OCI-LY1 (cell line): ENCODE measurements at regions not wholly inside any gene's neighbourhood (a gene's known extent, or its start where the extent isn't known, plus 50 kb on each side); places are given as distances from the start of the nearest gene placed in this dataset.
A peak's percentile ranks its signal among the peaks of the same experiment; 100 is the strongest.

ENCODE experiments used
- H2AFZ ChIP-seq: fragments of 200-600 bp; sonication (generic), shearing (Covaris generic); 2 replicates; pipeline ENCODE4 v1.6.0; 2014; ENCODE audit warnings: antibody characterized with exemption, mild to moderate bottlenecking, low read length
- H3F3A ChIP-seq: fragments of 200-600 bp; sonication (generic), shearing (Covaris generic); 2 replicates; pipeline ENCODE4 v1.6.0; 2014; ENCODE audit warnings: mild to moderate bottlenecking, antibody characterized with exemption, low read length, moderate library complexity; ENCODE audit not compliant: insufficient read depth
- H3K27ac ChIP-seq: fragments of 200-600 bp; sonication (generic); 2 replicates; pipeline ENCODE4 v1.5.1; 2014; ENCODE audit warnings: low read length, mixed run types, mild to moderate bottlenecking, low read depth; ENCODE audit not compliant: poor library complexity, severe bottlenecking
- H3K27me3 ChIP-seq: fragments of 200-600 bp; sonication (generic); 2 replicates; pipeline ENCODE4 v1.6.0; 2014; ENCODE audit warnings: antibody characterized with exemption, mild to moderate bottlenecking, low read length, moderate library complexity; ENCODE audit not compliant: insufficient read depth
- H3K36me3 ChIP-seq: fragments of 200-600 bp; sonication (generic); 2 replicates; pipeline ENCODE4 v1.6.1; 2014; ENCODE audit warnings: mild to moderate bottlenecking, antibody characterized with exemption, low read length, moderate library complexity, mixed read lengths; ENCODE audit not compliant: insufficient read depth
- H3K4me1 ChIP-seq: fragments of 200-600 bp; sonication (generic); 2 replicates; pipeline ENCODE4 v1.5.1; 2014; ENCODE audit warnings: mild to moderate bottlenecking, low read length, moderate library complexity; ENCODE audit not compliant: insufficient read depth, severe bottlenecking
- H3K4me2 ChIP-seq: fragments of 200-600 bp; sonication (generic), shearing (Covaris generic); 2 replicates; pipeline ENCODE4 v1.6.1; 2014; ENCODE audit warnings: low read length
- H3K4me3 ChIP-seq: fragments of 200-600 bp; sonication (generic); 2 replicates; pipeline ENCODE4 v1.5.1; 2014; ENCODE audit warnings: low read length, low read depth, mild to moderate bottlenecking, mixed read lengths; ENCODE audit not compliant: poor library complexity, severe bottlenecking
- H3K79me2 ChIP-seq: fragments of 200-600 bp; shearing (Covaris generic); 2 replicates; pipeline ENCODE4 v1.6.1; 2016; ENCODE audit warnings: mixed run types, low read length, mixed read lengths; ENCODE audit not compliant: insufficient read depth
- H3K9ac ChIP-seq: fragments of 200-600 bp; sonication (generic), shearing (Covaris generic); 2 replicates; pipeline ENCODE4 v1.6.1; 2014; ENCODE audit warnings: mild to moderate bottlenecking, low read length, mixed read lengths
- H3K9me2 ChIP-seq: fragments of 200-600 bp; sonication (generic), shearing (Covaris generic); 2 replicates; pipeline ENCODE4 v1.6.1; 2014; ENCODE audit warnings: low read depth, mild to moderate bottlenecking, low read length, mixed read lengths
- H3K9me3 ChIP-seq: fragments of 200-600 bp; shearing (Covaris generic); 2 replicates; pipeline ENCODE4 v1.6.1; 2014; ENCODE audit warnings: low read length, mixed read lengths
- H4K20me1 ChIP-seq: fragments of 200-600 bp; sonication (generic), shearing (Covaris generic); 2 replicates; pipeline ENCODE4 v1.6.0; 2016; ENCODE audit warnings: mild to moderate bottlenecking, low read length; ENCODE audit not compliant: insufficient read depth
- EZH2 ChIP-seq: fragments of 200-600 bp; sonication (generic), shearing (Covaris generic); IDR thresholded peaks from 2 replicates; pipeline ENCODE4 v1.8.0; 2017; ENCODE audit warnings: borderline replicate concordance, mixed run types, mild to moderate bottlenecking, antibody characterized with exemption, low read length, moderate library complexity, mixed read lengths
- TF ChIP-seq, protein P1 (sequence below): fragments of 200-600 bp; sonication (generic), shearing (Covaris generic); IDR thresholded peaks from 2 replicates; pipeline ENCODE4 v1.5.1; 2017; ENCODE audit warnings: mild to moderate bottlenecking, antibody characterized with exemption, low read length, moderate library complexity, mixed read lengths

DNA sequence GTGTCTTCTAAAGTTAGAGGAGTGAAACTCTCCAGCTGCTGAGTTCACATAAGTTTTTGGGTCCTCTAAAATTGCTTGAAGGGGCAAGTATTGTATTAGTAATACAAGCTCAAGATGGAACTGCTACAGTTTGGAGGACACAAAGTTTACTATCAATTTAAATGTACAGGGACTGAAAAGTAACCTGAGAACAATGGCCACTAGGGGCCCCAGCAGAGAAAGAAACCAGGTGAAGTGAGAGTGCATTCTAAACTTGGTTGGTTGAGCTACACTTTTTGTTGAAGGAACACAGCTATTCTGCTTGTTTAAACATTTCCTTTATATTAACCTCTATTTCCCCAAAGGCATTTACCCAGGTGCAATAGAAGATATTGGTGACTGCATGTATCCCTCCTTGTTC is 755.5 kb downstream of the GBE1 start:
- Histone ChIP-seq H3K27me3 (no peaks in the 10 kb centered on the region), H3K36me3 (no peaks in the 10 kb centered on the region), H3K4me1 (no peaks in the 10 kb centered on the region), H3K4me3 (no peak overlapping the region), H3K9ac (no peak overlapping the region), H3K79me2 (no peaks in the 10 kb centered on the region), H3K27ac (no peak overlapping the region), H2AFZ (no peak overlapping the region), H3K9me2 (no peaks in the 10 kb centered on the region), H3K9me3 (no peaks in the 10 kb centered on the region), H3F3A (no peaks in the 10 kb centered on the region), H4K20me1 (no peaks in the 10 kb centered on the region), H3K4me2 (no peak overlapping the region)
- TF ChIP-seq EZH2: no peak
- TF ChIP-seq, protein P1, sequence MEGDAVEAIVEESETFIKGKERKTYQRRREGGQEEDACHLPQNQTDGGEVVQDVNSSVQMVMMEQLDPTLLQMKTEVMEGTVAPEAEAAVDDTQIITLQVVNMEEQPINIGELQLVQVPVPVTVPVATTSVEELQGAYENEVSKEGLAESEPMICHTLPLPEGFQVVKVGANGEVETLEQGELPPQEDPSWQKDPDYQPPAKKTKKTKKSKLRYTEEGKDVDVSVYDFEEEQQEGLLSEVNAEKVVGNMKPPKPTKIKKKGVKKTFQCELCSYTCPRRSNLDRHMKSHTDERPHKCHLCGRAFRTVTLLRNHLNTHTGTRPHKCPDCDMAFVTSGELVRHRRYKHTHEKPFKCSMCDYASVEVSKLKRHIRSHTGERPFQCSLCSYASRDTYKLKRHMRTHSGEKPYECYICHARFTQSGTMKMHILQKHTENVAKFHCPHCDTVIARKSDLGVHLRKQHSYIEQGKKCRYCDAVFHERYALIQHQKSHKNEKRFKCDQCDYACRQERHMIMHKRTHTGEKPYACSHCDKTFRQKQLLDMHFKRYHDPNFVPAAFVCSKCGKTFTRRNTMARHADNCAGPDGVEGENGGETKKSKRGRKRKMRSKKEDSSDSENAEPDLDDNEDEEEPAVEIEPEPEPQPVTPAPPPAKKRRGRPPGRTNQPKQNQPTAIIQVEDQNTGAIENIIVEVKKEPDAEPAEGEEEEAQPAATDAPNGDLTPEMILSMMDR: peak; percentile 11; the same call in 1 of the 2 replicates

DNA sequence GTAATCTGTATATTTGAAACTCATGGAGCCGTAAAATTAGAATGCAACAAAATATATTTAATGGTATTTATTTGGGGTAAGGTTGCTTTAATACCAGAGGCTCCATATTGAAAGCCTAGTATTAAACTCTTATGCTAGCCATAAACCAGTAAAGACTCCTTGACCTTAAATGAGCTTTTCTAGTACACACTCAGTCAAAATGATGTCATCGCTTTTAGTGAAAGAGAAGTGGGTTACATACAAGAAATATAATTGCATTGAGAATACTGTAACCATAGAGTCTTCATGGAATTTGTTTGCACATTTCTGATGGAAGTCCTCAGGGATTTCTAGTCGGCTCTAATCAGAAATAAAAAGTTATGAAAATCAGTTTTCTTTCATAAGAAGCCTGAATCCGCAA is 757.6 kb downstream of the GBE1 start:
- Histone ChIP-seq H3K9me2 (no peaks in the 10 kb centered on the region), H3K4me2 (no peak overlapping the region), H3K4me3 (no peak overlapping the region), H3K9me3 (no peaks in the 10 kb centered on the region), H3K4me1 (no peaks in the 10 kb centered on the region), H3K27me3 (no peaks in the 10 kb centered on the region), H3K79me2 (no peaks in the 10 kb centered on the region), H3F3A (no peaks in the 10 kb centered on the region), H3K36me3 (no peaks in the 10 kb centered on the region), H4K20me1 (no peaks in the 10 kb centered on the region), H2AFZ (no peak overlapping the region), H3K9ac (no peak overlapping the region), H3K27ac (no peak overlapping the region)
- TF ChIP-seq EZH2: no peak
- TF ChIP-seq, protein P1: no peak

DNA sequence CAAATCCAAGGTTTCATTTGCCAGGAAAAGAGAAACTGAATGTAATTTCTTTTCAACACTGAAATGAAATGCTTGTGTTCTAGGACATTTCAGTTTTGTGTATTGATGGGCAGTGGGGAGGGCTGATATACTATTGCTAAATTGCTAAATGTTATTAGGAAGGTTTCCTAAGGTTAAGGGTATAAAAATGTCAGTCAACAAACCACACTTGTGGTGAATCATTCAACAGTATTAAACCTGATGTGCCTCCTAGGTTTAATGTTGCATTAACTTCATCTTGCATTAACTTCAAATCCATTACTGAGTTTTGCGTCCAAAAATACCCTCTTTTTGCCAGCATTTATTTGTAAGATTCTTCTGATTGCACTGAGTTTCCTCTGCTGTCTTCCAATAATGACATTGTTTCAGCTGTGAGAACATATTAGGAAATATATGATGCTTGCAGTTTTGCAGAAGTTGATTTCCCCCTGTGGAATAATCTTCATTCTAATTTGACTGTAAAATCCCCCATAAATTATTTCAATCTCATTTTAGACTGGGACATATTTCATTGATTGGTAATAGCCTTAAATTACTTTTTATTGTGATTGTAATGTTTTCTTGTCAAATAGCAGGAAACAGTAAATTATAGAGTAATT is 758.3 kb downstream of the GBE1 start:
- Histone ChIP-seq H3K9me2 (no peaks in the 10 kb centered on the region), H3K36me3 (no peaks in the 10 kb centered on the region), H3K27me3 (no peaks in the 10 kb centered on the region), H2AFZ (no peak overlapping the region), H3K27ac (no peak overlapping the region), H3K9me3 (no peaks in the 10 kb centered on the region), H3K4me3 (no peak overlapping the region), H3F3A (no peaks in the 10 kb centered on the region), H4K20me1 (no peaks in the 10 kb centered on the region), H3K79me2 (no peaks in the 10 kb centered on the region), H3K9ac (no peak overlapping the region), H3K4me1 (no peaks in the 10 kb centered on the region), H3K4me2 (no peak overlapping the region)
- no peak for TF ChIP-seq EZH2
- TF ChIP-seq, protein P1: no peak
